Coronary artery (tissue), 2 donors: ENCODE measurements at regions not wholly inside any gene's neighbourhood (a gene's known extent, or its start where the extent isn't known, plus 50 kb on each side); places are given as distances from the start of the nearest gene placed in this dataset.
A peak's percentile ranks its signal among the peaks of the same experiment; 100 is the strongest.

Experiments
- DNase-seq: peaks from one replicate; pipeline ENCODE4 v3.0.0-alpha.2; 2017; ENCODE audit warnings: low spot score
- H3K27ac ChIP-seq, 2 donors: fragments of 200-600 bp; sonication (generic); one replicate each; pipeline ENCODE4 v1.5.1; 2016 to 2019
- H3K4me3 ChIP-seq: fragments of 200-600 bp; sonication (generic); 2 replicates; pipeline ENCODE4 v1.5.1; 2016; ENCODE audit warnings: mild to moderate bottlenecking, moderate library complexity
- CTCF ChIP-seq: fragments of 200-600 bp; sonication (generic); IDR thresholded peaks from one replicate; pipeline ENCODE4 v1.5.1; 2019; ENCODE audit warnings: antibody characterized with exemption

GRCh38 chr21:16426936-16427335, 697.2 kb downstream of the USP25 start:
- no peak for TF ChIP-seq CTCF
- Histone ChIP-seq H3K27ac (peak overlapping the region in 1 of 2 donors; percentile 4), H3K4me3 (peak overlapping the region; percentile 1)
- DNase-seq, result no peak

- no peak for TF ChIP-seq CTCF
- no peak overlapping the region for H3K27ac ChIP-seq
- no peak for DNase-seq
- no peak overlapping the region for H3K4me3 ChIP-seq
Observed at GRCh38 chr21:16427587-16428087, 697.9 kb downstream of the USP25 start.

- no peak overlapping the region for H3K27ac ChIP-seq
- no peak overlapping the region for H3K4me3 ChIP-seq
- DNase-seq, result no peak
- TF ChIP-seq CTCF, result no peak
Observed at GRCh38 chr21:16437586-16437985, 707.8 kb downstream of the USP25 start.

- Histone ChIP-seq H3K27ac (no peak overlapping the region), H3K4me3 (no peak overlapping the region)
- TF ChIP-seq CTCF, result no peak
- no peak for DNase-seq
Observed at GRCh38 chr21:16438761-16439160, 709.0 kb downstream of the USP25 start.

- no peak for DNase-seq
- H3K27ac ChIP-seq, result no peak overlapping the region
- no peak for TF ChIP-seq CTCF
- no peak overlapping the region for H3K4me3 ChIP-seq
Observed at GRCh38 chr21:16441789-16442188, 712.0 kb downstream of the USP25 start.

GRCh38 chr21:16454399-16454798, 724.6 kb downstream of the USP25 start:
- TF ChIP-seq CTCF, result no peak
- Histone ChIP-seq H3K27ac (no peak overlapping the region), H3K4me3 (no peak overlapping the region)
- no peak for DNase-seq

- H3K27ac ChIP-seq, result no peak overlapping the region
- no peak for DNase-seq
- no peak for TF ChIP-seq CTCF
- H3K4me3 ChIP-seq, result no peak overlapping the region
Observed at GRCh38 chr21:16455526-16455925, 725.7 kb downstream of the USP25 start.
